ENCODE measurements at regions not wholly inside any gene's neighbourhood (a gene's known extent, or its start where the extent isn't known, plus 50 kb on each side); places are given as distances from the start of the nearest gene placed in this dataset.

- DNase-seq (ENCODE audit: low read depth) = peak; percentile 93
These were observed 52.7 kb upstream of the ERCC6L2 start for GRCh38 chr9:95822583-95823431.

GRCh38 chr9:95822015-95822414 lies 53.5 kb upstream of the ERCC6L2 start:
- no peak for DNase-seq (ENCODE audit: low read depth)

GRCh38 chr9:95820074-95820473 lies 55.4 kb upstream of the ERCC6L2 start:
- DNase-seq (ENCODE audit: low read depth) = no peak

DNA sequence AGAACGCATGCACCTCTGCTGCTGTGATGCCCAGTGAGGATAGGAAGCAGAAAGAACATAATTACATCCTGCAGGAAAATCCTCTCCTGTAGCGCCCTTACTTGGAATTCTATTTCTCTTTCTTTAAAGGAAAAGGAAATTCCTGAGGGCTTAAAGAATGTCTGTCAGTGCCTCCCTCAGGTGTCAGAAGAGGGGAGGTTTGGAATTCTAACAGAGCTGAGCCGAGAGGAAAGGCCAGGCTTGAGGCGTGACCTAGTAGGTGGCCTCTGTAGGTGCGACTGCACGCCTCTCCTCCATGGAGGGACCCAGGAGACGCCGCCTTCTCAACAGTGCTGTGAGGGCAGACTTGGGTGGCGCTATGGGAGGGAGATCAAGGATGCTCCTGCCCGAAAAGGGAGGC lies 55.9 kb upstream of the ERCC6L2 start:
- no peak for DNase-seq (ENCODE audit: low read depth)

DNA sequence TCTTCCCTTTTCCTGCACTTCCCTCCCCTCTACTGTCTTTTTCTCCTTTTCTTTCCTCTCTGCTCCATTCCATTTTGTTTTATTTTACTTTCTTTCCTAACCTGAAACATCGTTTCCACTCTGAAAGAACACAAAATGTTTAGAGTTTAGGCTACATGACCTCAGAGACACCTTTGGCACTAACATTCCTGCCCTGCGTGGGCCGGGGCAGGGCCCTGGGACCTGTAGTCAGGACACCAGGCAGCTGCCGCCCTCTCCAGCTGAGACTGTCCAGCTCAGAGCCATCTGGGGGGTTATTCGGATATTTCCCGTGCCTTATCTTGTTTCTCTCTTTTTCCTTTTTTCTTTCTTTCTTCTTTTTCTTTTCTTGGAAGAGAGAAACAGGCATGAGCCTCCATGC lies 58.3 kb upstream of the ERCC6L2 start:
- DNase-seq (ENCODE audit: low read depth) = no peak

GRCh38 chr9:95816716-95817115 lies 58.8 kb upstream of the ERCC6L2 start:
- DNase-seq (ENCODE audit: low read depth) = peak; percentile 22

DNA sequence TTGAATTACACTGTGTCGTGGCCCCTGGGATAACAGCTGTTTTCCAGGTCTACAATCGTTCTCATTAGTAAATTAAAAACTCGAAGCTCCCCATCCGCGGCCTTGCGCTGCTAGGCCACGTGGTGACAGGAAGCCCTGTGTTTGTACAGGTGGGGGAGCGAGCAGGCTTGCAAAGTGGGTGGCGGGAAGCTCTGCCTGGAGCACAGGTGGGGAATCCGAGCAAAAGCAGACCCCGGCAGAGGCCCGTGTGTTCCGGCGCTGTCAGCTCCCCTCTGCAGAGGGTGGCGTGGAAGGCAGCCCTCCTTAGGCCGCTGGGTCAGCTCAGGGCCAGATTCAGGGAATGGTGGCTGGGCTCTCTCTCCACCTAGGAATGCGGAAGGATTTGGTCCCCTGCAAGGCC lies 59.5 kb upstream of the ERCC6L2 start:
- DNase-seq (ENCODE audit: low read depth) = no peak

- peak; percentile 53 for DNase-seq (ENCODE audit: low read depth)
These were observed 60.4 kb upstream of the ERCC6L2 start for GRCh38 chr9:95815133-95815532.

- DNase-seq (ENCODE audit: low read depth) = no peak
These were observed 61.6 kb upstream of the ERCC6L2 start for GRCh38 chr9:95813923-95814322.

DNA sequence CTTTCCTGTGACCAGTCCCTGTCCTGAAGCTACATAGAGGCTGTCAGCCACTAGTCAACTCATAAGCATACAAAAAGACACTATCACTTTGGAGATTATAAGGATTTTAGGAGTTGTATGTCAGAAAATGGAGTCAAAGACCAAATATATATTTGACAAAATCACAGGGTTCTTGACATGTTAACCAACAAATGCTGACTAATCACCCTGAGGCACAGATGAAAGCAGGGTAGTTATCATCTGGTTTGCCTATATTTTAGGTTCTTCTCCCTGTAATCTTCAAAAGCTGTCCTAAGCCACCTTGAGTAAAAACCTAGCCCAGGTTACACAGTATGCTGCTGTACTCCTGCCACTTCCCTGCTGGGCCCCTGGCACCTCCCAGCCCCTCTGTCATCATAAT lies 64.7 kb upstream of the ERCC6L2 start:
- no peak for DNase-seq (ENCODE audit: low read depth)

GRCh38 chr9:95810133-95810532 lies 65.4 kb upstream of the ERCC6L2 start:
- no peak for DNase-seq (ENCODE audit: low read depth)

- peak; percentile 72 for DNase-seq (ENCODE audit: low read depth)
These were observed 65.8 kb upstream of the ERCC6L2 start for GRCh38 chr9:95809686-95810085.

DNA sequence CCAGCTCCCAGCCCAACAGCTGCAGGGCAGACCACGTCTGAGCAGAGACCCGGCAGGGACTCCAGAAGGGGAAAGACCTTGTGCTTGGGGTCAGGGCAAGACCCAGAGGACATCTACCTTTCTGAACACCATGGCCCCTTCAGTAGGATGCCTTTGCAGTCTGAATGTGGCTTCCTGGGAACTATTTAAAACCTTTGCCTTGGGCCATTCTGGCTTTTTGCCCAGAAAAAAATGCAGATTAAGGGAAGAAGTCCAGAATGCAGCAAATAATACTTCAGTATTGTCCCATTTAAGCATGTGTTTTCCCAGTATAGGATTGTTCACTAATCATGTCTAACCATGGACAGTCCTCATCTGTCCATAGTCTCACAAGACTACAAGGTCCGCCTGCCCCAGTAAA lies 67.5 kb upstream of the ERCC6L2 start:
- peak; percentile 70 for DNase-seq (ENCODE audit: low read depth)

GRCh38 chr9:95807326-95807947 lies 68.1 kb upstream of the ERCC6L2 start:
- DNase-seq (ENCODE audit: low read depth) = no peak

DNA sequence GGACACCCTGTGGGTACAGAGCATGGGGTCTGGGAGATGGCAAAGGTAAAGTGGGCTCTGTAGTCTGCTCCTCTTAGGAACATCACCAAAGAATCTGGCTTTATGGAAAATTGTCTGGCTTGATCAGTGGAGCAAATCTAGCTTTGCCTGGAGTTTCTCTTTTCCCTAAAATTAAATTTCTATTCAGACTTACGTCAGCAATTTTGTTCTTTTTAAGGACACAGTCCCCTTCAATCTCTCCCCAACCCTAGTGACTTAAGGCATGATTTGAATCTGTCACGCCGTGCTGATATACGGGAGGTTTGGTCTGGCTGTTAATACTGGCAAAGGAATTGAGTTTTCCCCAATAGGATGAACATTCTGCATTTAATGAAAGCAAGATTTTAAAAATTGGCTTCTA lies 72.3 kb upstream of the ERCC6L2 start:
- DNase-seq (ENCODE audit: low read depth) = no peak

GRCh38 chr9:95801797-95802196 lies 73.7 kb upstream of the ERCC6L2 start:
- DNase-seq (ENCODE audit: low read depth) = no peak

DNA sequence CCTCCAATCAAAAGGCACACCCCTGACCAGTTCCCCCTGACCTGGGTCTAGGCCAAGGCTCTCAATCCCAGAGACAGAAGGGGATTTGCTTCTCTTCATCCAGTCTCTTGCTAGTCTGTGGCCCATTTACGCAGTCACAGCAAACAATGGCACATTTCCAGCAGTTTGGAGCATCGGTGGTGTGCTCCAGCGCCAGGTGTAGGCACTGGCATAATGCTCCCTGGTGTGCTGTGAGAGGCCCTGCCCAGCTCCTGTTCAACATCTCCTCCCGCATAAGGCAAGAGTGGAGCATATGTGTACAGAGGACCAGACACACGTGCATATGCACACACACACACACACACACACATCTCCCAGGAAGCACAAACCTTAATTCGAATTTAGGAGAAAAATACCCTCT lies 79.5 kb upstream of the ERCC6L2 start:
- DNase-seq (ENCODE audit: low read depth) = no peak

- peak; percentile 85 for DNase-seq (ENCODE audit: low read depth)
These were observed 81.3 kb upstream of the ERCC6L2 start for GRCh38 chr9:95793924-95794828.

- no peak for DNase-seq (ENCODE audit: low read depth)
These were observed 83.8 kb upstream of the ERCC6L2 start for GRCh38 chr9:95791695-95792094.

DNA sequence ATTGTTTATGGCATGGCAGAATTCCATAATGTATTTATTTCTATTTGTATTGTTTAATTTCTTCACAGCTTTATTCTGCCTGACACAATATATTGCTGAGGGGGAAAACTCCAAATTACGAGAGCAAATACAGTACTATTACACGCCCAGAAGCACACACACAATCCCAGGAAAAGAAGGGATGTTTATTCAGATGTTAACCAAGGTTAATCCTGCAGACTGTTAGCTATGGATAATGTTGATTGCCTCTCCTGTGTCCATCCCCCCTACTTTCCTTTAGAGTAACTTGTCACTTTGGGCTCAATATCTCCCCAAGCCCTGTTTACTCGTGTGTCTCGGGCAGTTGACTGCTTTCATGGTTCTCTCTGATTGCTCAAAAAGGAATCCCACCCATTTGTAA lies 84.2 kb upstream of the ERCC6L2 start:
- DNase-seq (ENCODE audit: low read depth) = no peak

- no peak for DNase-seq (ENCODE audit: low read depth)
These were observed 86.9 kb upstream of the ERCC6L2 start for GRCh38 chr9:95788521-95788991.

- no peak for DNase-seq (ENCODE audit: low read depth)
These were observed 87.5 kb upstream of the ERCC6L2 start for GRCh38 chr9:95788021-95788420.

Data from RPMI7951 (cell line).